IgD-negative memory B cell (primary cell): ENCODE measurements at regions not wholly inside any gene's neighbourhood (a gene's known extent, or its start where the extent isn't known, plus 50 kb on each side); places are given as distances from the start of the nearest gene placed in this dataset.

Source experiments
- H3K27ac Mint-ChIP-seq, 3 donors: one replicate each; pipeline ENCODE4 v1.8.0; 2020 to 2022; ENCODE audit warnings: mild to moderate bottlenecking in 3 of 3, mixed read lengths in 3 of 3, moderate library complexity in 1 of 3
- H3K27me3 Mint-ChIP-seq: one replicate; pipeline ENCODE4 v1.8.0; 2021; ENCODE audit warnings: mixed read lengths
- H3K36me3 Mint-ChIP-seq: one replicate; pipeline ENCODE4 v1.8.0; 2020; ENCODE audit warnings: mild to moderate bottlenecking, mixed read lengths
- H3K4me1 Mint-ChIP-seq, 3 donors: one replicate each; pipeline ENCODE4 v1.8.0; 2020 to 2022; ENCODE audit warnings: mixed read lengths in 3 of 3, mild to moderate bottlenecking in 1 of 3
- H3K4me3 Mint-ChIP-seq, 4 donors: one replicate each; pipeline ENCODE4 v1.8.0; 2020 to 2022; ENCODE audit warnings: mild to moderate bottlenecking in 4 of 4, mixed read lengths in 4 of 4, moderate library complexity in 3 of 4
- H3K9me3 Mint-ChIP-seq, 3 donors: one replicate each; pipeline ENCODE4 v1.8.0; 2020 to 2021; ENCODE audit warnings: mixed read lengths in 3 of 3, mild to moderate bottlenecking in 1 of 3

DNA sequence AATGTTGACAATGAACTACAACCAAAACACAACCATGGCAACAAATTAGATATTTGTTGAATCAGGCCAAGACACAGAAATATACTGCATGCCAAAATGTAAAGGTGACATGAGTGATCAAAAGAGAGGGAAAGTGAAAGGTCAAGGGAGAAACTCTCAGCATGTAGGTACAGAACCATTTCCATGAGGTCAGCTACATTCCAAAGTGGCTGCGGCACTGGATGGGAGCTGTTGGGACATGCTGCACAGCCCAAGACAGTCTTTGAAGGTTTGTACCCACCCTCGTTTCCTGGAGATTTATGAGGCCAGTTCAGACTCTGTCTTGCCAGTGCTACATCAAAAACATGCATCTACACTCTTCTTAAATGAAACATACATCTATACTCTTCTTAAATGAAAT lies 579.9 kb downstream of the BMP2 start:
- Mint-ChIP-seq H3K4me3 (no peak overlapping the region), H3K36me3 (no peaks in the 10 kb centered on the region), H3K9me3 (peaks cover 3 to 16% (median 4%) of the 10 kb centered on the region in 3 donors), H3K27ac (no peak overlapping the region), H3K4me1 (no peaks in the 10 kb centered on the region), H3K27me3 (no peaks in the 10 kb centered on the region)

DNA sequence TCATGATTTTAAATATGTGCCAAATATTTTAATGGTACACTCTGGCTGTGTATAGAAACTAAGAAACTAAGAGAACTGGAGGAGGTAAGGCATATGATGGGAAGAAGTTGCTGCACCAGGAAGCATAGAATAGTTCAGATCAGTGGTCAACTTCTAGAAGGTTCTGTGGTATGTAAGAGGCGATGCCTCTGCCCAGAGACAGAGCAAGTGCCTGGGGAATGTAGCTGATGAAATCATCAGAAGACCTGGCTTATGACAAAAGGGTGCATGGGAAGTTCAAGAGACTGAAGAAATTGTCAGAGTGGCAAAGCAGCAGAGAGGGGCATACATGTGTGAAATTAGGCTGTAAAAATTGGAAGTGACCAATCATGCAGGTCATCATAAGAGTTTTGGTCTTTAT lies 580.8 kb downstream of the BMP2 start:
- Mint-ChIP-seq H3K27ac (no peak overlapping the region), H3K27me3 (no peaks in the 10 kb centered on the region), H3K4me3 (no peak overlapping the region)

GRCh38 chr20:7352165-7352564 lies 584.7 kb downstream of the BMP2 start:
- H3K27ac Mint-ChIP-seq = no peak overlapping the region
- no peaks in the 10 kb centered on the region for H3K27me3 Mint-ChIP-seq
- no peaks in the 10 kb centered on the region for H3K4me1 Mint-ChIP-seq
- H3K36me3 Mint-ChIP-seq = no peaks in the 10 kb centered on the region
- H3K4me3 Mint-ChIP-seq = no peak overlapping the region
- H3K9me3 Mint-ChIP-seq = peaks cover 3 to 11% (median 4%) of the 10 kb centered on the region in 3 donors

More for the DNA sequence above, 580.8 kb downstream of the BMP2 start:
- Mint-ChIP-seq H3K9me3 (peaks cover 3 to 12% (median 4%) of the 10 kb centered on the region in 3 donors), H3K4me1 (no peaks in the 10 kb centered on the region), H3K36me3 (no peaks in the 10 kb centered on the region)

GRCh38 chr20:7355051-7355450 lies 585.2 kb downstream of the HAO1 start:
- Mint-ChIP-seq H3K9me3 (peaks cover 3 to 11% (median 6%) of the 10 kb centered on the region in 3 donors), H3K27ac (no peak overlapping the region), H3K36me3 (no peaks in the 10 kb centered on the region), H3K27me3 (no peaks in the 10 kb centered on the region), H3K4me1 (no peaks in the 10 kb centered on the region), H3K4me3 (no peak overlapping the region)

DNA sequence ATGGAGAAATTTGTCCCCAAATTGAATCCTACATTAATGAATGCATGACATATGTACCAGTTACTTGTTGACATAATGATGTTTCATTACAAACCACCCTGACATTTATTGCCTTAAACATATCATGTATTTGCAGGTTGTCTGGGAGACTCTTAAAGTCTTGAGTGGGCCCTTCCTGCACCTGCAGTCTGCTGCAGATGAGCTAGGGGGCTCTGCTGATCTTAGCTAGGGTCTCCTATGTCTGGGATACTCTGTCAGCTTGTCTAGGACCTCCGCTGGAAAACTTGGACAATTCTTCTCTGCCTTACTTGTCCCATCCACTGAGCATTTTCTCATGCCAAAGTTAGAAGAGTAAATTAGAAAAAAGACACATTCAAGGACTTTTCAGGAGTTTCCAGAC lies 581.6 kb downstream of the HAO1 start:
- H3K36me3 Mint-ChIP-seq = peaks cover under 1% of the 10 kb centered on the region
- no peaks in the 10 kb centered on the region for H3K27me3 Mint-ChIP-seq
- peaks cover 0 to 9% (median 4%) of the 10 kb centered on the region in 3 donors for H3K9me3 Mint-ChIP-seq
- H3K4me1 Mint-ChIP-seq = no peaks in the 10 kb centered on the region
- H3K27ac Mint-ChIP-seq = no peak overlapping the region
- H3K4me3 Mint-ChIP-seq = no peak overlapping the region

- H3K4me3 Mint-ChIP-seq = no peak overlapping the region
- no peak overlapping the region for H3K27ac Mint-ChIP-seq
- no peaks in the 10 kb centered on the region for H3K27me3 Mint-ChIP-seq
- H3K36me3 Mint-ChIP-seq = peaks cover 1% of the 10 kb centered on the region
- no peaks in the 10 kb centered on the region for H3K4me1 Mint-ChIP-seq
- peaks cover 4 to 9% (median 4%) of the 10 kb centered on the region in 3 donors for H3K9me3 Mint-ChIP-seq
Observed at GRCh38 chr20:7359739-7360138, 580.5 kb downstream of the HAO1 start.

DNA sequence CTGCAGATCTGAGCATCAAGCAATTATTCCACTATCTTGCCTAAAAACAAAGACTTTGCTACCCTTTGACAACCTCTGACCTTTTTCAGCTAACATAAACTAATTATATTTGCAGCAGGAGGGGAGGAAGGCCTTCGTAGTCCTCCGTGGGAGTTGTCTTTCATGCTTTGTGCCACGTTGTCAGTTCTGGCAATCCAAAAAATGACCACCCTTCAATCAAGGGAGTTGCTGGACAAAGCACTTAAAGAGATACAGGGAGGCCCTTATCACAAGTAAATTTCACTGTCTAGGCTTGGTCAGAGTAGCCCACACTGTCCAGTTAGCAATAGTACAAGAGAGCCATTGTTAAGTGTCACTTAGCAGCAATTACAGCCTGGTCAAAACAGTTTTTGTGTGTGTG lies 578.9 kb downstream of the HAO1 start:
- H3K9me3 Mint-ChIP-seq = peaks cover 2 to 9% (median 4%) of the 10 kb centered on the region in 3 donors
- no peak overlapping the region for H3K27ac Mint-ChIP-seq
- peaks cover 1% of the 10 kb centered on the region for H3K36me3 Mint-ChIP-seq
- H3K4me3 Mint-ChIP-seq = no peak overlapping the region
- no peaks in the 10 kb centered on the region for H3K4me1 Mint-ChIP-seq
- no peaks in the 10 kb centered on the region for H3K27me3 Mint-ChIP-seq

- no peak overlapping the region for H3K4me3 Mint-ChIP-seq
- H3K27me3 Mint-ChIP-seq = no peaks in the 10 kb centered on the region
- no peak overlapping the region for H3K27ac Mint-ChIP-seq
Observed at GRCh38 chr20:7361931-7362330, 578.3 kb downstream of the HAO1 start.

GRCh38 chr20:7362601-7363000 lies 577.7 kb downstream of the HAO1 start:
- no peak overlapping the region for H3K27ac Mint-ChIP-seq
- peaks cover 1% of the 10 kb centered on the region for H3K36me3 Mint-ChIP-seq
- H3K27me3 Mint-ChIP-seq = no peaks in the 10 kb centered on the region
- H3K9me3 Mint-ChIP-seq = peaks cover 2 to 9% (median 4%) of the 10 kb centered on the region in 3 donors
- no peaks in the 10 kb centered on the region for H3K4me1 Mint-ChIP-seq
- H3K4me3 Mint-ChIP-seq = no peak overlapping the region

More at GRCh38 chr20:7361931-7362330, 578.3 kb downstream of the HAO1 start:
- Mint-ChIP-seq H3K36me3 (peaks cover 1% of the 10 kb centered on the region), H3K9me3 (peaks cover 2 to 9% (median 4%) of the 10 kb centered on the region in 3 donors), H3K4me1 (no peaks in the 10 kb centered on the region)

DNA sequence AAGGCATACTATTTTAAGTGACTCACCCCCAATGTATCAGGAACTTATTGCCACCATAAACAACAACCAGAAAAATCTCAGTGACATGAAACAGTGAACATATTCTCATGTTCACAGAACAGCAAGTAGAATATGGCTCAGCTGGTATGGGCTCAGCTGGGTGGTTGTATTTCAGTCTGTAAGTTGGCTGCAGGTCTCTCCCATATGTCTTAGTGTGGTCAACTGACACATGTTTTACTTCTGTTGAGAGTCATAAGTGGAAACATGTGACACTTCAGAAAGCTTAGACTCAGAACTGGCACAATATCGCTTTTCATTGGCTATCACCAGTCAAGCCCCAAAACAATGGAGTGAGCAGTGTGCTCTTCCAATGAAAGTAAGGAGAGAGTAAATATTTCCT lies 574.1 kb downstream of the HAO1 start:
- Mint-ChIP-seq H3K4me3 (no peak overlapping the region), H3K36me3 (peaks cover 1% of the 10 kb centered on the region), H3K27ac (no peak overlapping the region), H3K4me1 (no peaks in the 10 kb centered on the region), H3K9me3 (peaks cover 0 to 19% (median 8%) of the 10 kb centered on the region in 3 donors), H3K27me3 (no peaks in the 10 kb centered on the region)

- Mint-ChIP-seq H3K27me3 (no peaks in the 10 kb centered on the region), H3K4me3 (no peak overlapping the region), H3K9me3 (peaks cover 1 to 20% (median 10%) of the 10 kb centered on the region in 3 donors), H3K4me1 (no peaks in the 10 kb centered on the region), H3K36me3 (no peaks in the 10 kb centered on the region), H3K27ac (no peak overlapping the region)
Observed at GRCh38 chr20:7371518-7372163, 568.6 kb downstream of the HAO1 start.

GRCh38 chr20:7375905-7376304 lies 564.4 kb downstream of the HAO1 start:
- no peaks in the 10 kb centered on the region for H3K36me3 Mint-ChIP-seq
- H3K4me3 Mint-ChIP-seq = no peak overlapping the region
- no peaks in the 10 kb centered on the region for H3K27me3 Mint-ChIP-seq
- H3K4me1 Mint-ChIP-seq = no peaks in the 10 kb centered on the region
- H3K9me3 Mint-ChIP-seq = peaks cover 1 to 14% (median 7%) of the 10 kb centered on the region in 3 donors
- H3K27ac Mint-ChIP-seq = no peak overlapping the region

DNA sequence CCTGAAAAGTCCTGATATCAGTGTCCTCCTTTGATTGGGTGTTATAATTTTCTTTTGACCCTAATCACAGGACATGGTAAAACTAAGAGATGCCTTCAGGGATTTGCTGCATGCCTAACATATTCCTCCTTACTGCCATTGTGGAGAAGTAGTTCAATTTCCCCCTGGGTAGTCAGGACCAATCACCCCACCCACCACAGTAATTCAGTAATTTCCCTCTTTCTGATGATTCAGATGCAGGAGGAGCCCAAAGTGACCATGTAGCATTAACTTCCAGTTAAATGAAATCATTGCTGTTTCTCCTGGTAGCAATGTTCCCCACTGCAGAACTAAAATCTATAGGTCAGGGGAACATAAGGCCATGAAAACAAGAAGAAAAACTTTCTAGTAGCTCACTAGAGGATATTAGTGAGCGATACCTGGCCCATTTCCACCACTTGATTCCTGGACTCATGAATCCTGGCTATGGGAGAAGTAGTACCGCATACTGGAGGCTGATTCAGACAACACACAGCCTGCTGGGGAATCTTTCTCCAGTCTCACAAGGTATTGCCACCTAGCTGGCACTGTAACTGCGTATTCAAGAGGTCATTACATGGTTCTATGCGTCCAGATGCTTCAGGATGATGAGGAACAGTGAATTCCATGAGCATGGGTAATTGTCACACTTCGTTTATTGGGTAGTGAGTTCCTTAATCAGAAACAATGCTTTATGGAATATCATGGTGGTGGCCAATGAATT lies 561.2 kb downstream of the HAO1 start:
- H3K4me3 Mint-ChIP-seq = no peak overlapping the region
- H3K9me3 Mint-ChIP-seq = peaks cover 3 to 8% (median 4%) of the 10 kb centered on the region in 3 donors
- H3K27ac Mint-ChIP-seq = no peak overlapping the region
- no peaks in the 10 kb centered on the region for H3K36me3 Mint-ChIP-seq
- H3K4me1 Mint-ChIP-seq = no peaks in the 10 kb centered on the region
- H3K27me3 Mint-ChIP-seq = no peaks in the 10 kb centered on the region

- no peaks in the 10 kb centered on the region for H3K27me3 Mint-ChIP-seq
- peaks cover 3 to 8% (median 4%) of the 10 kb centered on the region in 3 donors for H3K9me3 Mint-ChIP-seq
- H3K4me1 Mint-ChIP-seq = no peaks in the 10 kb centered on the region
- H3K27ac Mint-ChIP-seq = no peak overlapping the region
- H3K4me3 Mint-ChIP-seq = no peak overlapping the region
- no peaks in the 10 kb centered on the region for H3K36me3 Mint-ChIP-seq
Observed at GRCh38 chr20:7379621-7380220, 560.5 kb downstream of the HAO1 start.

GRCh38 chr20:7383216-7383615 lies 557.0 kb downstream of the HAO1 start:
- peaks cover 2 to 4% (median 2%) of the 10 kb centered on the region in 3 donors for H3K9me3 Mint-ChIP-seq
- H3K4me3 Mint-ChIP-seq = no peak overlapping the region
- no peak overlapping the region for H3K27ac Mint-ChIP-seq
- H3K27me3 Mint-ChIP-seq = no peaks in the 10 kb centered on the region
- H3K36me3 Mint-ChIP-seq = no peaks in the 10 kb centered on the region
- peaks cover 0 to 1% (median 0%) of the 10 kb centered on the region in 3 donors for H3K4me1 Mint-ChIP-seq
